GM21447 (cell line): ENCODE measurements at regions not wholly inside any gene's neighbourhood (a gene's known extent, or its start where the extent isn't known, plus 50 kb on each side); places are given as distances from the start of the nearest gene placed in this dataset.
"Not testable (repeated sequence)": the region's sequence is repeated elsewhere in the genome, so short reads cannot be mapped to it uniquely, and the experiment has no call there.

ENCODE experiments used
- ATAC-seq: cut with Tn5 transposase; IDR thresholded peaks from one replicate; pipeline ENCODE4 v1.9.1; 2021; ENCODE audit not compliant: unreplicated experiment

DNA sequence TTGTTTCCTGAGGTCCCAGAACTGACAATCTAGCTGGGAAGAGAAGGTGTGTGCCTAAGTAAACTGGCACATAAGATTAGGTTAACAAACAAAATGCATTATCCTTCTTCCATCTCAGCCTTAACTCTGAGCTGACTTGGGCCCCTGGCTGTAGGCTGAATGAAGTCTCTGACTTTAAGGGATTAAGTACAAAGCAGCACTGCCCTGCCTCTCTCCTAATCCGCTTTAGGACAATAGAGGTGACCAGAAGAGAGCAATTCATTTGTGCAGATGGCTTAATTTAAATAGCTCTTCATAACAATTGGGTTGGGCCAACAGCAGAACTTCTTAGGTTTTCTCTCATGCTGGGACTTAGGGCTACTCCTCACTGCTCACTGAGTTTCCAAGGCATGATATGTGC, 181.6 kb upstream of the SOX14 start:
- no peak for ATAC-seq

DNA sequence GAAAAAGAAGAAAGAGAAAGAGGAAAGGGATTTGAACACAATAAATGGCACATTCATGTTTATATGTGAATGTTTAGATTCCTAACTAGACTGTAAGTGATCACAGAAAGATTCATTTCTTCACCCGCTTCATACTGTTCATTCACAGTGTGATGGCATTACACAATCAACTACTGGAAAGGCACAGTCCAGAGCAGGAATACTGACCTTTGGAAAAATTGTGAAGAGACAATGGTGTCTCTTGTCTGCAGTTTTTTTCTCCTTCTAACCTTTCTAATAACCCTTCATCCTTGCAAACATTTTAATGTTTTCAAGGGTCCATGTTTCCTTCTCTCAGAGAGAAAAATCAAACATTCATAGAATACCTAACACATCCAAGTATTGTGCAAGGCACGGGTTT, 180.9 kb upstream of the SOX14 start:
- ATAC-seq, result no peak

DNA sequence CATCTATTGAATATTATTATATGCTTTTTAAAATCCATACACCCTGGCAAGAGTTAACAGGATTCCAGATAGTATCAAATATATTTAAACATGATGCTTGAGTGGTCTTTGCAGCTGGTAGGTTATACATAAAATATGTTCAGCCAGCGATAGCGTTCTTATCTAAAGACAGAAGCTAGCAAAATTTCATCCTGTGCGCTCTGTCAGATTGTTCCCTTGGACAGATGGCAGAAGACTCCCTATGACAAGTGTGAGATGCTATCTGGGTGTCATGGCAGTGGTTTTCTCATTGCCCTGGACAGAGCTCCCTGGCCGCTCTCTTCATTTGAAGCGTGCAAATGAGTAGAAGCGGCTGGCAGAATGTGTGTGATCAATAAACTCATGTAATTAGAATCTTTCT, 175.2 kb upstream of the SOX14 start:
- no peak for ATAC-seq

DNA sequence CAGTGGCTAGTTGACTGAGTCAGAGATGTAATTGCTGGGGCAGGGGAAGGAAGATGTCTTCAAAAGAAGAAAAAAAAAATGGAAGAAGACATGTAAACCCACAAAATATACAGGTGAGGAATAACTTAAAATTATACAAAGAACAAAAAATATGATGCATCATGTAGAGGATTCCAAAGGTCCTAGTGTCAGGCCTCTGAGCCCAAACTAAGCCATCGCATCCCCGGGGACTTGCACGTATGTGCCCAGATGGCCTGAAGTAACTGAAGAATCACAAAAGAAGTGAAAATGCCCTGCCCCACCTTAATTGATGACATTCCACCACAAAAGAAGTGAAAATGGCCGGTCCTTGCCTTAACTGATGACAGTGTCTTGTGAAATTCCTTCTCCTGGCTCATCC, 168.7 kb upstream of the SOX14 start:
- ATAC-seq, result not testable (repeated sequence)

DNA sequence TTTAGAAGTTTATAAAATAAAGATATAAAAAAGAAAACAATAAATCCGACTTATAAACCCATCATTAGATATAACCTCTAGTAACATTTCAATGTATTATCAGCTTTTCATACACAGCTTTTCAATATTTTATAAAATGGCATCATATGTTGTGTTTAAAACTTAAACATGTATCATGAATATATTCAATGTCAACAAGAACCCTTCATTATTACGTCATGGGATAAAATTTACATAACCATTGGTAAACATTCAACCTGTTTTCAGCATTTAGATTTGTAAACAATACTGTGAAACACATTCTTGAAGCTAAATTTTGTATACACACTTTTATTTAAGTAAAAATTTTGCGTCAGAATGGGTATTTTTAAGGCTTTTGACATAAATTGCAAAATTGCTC, 153.4 kb upstream of the SOX14 start:
- ATAC-seq, result no peak

DNA sequence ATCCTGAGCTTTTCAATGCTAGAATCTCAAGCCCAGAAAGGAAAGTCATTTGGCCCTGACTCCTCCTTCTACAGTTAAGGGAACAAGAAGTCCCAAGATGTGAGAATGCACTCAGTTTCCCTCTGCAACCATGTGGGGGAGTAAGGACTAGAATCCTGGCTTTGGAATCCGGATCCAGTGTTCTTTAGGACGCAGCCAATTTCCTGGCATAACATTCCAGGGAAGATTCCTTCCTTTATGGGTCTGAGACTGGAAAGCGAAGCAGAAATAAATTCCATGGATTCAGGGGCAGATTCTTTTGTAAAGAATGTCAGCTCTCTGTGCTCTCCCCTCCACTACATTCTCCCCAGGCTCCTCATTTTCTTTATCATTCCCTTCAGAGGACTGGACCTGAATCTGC, 151.8 kb upstream of the SOX14 start:
- ATAC-seq, result no peak

DNA sequence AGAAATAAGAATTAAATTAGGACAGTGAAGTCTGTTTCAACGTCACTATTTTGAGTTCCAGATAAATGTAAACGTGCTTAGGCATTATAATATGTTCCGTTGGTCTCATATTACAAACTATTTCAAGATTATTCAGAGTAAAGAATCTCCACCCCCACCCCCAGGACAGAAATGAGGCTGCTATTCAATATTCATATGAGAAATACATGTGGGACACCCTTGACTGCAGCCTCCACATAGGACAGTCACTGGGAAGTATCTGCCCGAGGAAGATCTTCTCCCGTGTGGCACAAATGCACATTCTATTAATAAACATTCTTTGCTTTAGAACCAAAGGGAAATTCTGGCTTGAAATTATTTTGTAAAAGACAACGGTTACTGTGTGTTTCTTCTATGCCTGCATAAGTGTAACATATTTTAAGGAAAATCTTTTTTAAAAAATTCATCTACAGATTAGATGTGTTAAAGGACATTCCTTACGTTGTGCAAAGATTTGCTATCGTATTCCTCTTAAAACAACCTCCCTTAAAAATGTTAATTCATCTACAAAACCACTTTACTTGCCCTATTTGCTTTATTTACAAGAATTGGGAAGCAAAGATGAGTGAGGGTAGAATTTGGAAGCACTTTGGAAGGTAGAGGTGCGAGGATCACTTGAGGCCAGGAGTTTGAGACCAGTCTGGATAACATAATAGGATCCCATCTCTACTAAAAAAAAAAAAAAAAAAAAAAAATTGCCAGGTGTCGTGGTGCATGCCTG, 148.3 kb upstream of the SOX14 start:
- no peak for ATAC-seq

DNA sequence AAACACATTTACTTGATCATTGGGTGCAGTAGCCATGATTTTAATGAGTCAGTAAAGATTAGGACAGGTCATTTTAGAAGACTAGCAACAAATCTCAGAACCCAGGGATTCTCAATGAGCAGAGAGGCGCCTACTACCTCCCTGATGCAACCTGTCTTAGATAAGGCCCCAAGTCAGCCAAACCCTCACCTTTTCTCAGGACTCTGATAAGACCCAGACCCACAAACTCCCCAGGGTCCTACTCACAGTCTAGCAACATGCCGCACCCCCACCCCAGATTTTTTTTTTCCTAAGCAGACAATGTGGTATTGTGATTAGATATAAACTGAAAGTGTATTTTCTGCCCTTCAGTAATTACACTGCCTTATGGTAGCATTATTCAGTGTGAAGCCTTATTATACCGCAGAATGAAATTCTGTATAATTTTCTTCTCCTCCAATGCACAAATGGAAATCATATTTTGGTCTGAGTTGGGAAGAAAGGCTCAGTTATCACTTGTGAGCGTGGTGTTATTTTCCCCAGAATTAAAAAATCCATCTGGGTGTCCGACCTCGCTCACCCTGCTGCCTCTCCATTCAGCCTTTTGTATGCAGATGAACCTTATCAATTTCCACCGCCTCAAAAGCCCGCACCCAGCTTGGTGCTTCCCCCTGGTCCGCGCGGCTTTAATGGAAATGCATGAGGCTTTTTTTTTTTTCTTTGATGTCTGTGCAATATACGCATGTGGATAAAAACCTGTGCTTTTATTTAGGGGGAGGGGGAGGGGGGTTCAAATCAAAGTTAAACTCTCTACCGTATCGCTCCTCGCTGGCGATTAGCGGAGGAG, 122.0 kb upstream of the SOX14 start:
- no peak for ATAC-seq

DNA sequence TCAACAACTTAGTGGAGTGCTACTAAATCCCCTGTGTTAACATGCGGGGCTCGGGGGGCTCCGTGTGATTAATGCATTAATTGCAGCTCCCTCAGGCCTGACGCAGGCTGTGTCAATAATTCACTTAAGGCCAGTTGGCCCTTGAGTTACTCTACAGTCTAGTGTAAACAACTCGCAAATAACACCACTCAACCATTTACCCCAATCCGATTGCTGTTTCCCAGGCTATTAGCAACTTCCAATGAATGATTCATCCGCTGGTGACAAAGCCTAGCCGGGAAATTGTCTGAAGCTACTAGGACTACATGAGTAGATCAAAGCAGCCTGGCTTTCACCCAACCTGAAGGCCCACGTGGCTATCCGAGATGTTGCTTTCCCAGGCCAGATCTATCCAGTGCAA, 121.3 kb upstream of the SOX14 start:
- no peak for ATAC-seq

DNA sequence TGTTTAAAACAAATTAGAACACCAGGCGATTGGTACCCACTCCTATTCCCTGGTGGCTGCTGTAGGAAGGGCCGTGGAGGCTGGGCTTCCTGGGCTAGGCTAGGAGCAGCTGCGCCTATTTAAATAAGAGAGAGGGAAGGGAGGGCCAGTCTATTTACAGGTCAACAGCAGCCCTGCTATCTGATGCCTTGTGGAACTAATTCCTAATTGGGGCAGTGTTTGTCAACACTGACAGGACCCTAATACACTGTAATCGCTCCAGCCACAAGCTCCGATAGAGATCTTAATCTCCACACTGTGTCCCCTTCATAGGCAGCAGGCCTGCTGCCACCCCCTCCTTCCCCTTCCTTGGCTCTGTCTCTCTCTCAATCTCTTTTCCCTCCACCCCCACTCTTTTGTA, 116.9 kb upstream of the SOX14 start:
- ATAC-seq, result no peak

DNA sequence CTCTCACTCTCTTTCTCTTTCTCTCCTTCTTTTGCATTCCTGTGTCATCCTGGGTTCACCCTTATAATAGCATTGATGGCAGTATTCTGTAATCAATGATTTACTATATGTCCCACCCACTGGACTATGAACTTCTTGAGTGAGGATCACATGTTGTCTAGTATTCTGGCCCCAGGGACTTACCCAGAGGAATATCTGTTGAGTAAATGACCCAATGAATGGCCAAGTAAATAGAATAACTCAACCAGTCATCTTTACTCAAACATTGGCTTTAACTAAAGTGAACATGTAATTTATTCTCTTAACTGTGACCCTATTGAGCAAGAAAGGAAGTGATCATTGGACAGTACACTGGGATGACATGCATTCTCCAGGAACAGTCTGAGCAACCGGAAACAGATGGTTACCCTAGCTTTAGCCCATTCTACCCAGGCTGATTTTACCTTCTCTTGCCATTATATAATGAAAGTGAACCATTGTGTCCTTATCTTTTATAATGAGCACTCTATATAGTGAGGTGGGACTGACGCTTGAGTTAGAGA, 94.5 kb upstream of the SOX14 start:
- no peak for ATAC-seq

DNA sequence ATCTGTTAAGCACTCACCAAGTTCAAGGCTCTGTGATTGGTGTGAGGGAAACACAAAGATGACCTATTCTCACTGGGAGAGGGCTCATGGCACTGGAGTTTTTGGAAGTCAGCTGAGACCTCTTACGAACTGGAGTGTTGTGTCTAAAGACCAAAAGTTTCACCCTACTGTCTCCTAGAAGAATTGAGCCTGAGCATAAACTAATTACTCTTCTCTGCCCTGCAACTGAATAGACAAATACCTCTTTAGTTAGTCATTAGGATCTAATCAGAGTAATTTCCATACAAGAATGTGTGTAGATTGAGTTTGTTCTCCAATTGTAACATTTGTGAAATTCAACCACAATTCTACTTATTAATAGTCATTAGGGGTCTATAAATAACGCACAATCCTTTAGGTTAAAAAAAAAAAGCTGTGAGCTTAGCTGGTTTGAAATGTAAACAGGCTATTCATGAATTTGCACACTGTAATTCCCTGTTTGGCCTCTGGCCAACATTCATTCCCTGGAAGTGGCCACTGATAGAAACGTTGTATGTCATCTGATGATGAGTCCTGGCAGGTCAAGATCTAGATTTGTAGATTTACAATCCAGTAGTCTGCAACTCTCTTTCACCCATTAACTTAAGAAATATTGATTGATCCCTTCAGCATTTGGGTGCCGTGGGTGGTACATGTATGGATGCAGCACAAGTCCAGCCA, 76.8 kb upstream of the SOX14 start:
- no peak for ATAC-seq

DNA sequence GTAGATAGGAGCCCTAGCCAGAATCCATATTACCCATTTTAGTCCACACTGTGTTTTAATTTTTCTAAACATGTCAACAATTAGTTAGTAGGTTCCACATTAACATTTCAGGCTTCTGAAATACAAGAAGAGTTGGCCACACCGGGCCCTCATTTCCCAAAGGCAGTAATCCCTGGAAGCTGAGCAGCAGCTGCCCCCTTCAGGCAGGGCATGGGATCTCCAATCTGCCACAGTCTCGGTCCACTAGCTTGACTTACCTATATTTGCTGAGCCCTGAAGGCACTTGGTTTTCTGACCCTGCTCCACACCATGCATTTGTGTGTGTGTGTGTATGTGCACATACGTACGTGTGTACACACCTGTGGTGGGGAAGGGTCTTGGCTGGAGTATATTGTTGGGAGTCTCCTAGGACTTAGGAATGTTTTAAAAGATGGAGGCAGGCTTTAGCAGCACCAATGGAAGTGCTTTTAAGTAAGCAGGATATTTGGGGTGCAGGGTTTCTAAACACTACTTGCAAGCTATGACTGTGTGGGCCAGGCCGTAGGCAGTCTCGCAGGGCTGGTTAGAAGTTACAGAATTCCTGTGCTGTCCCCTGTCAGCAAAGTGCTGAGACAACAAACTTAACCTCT, 71.2 kb upstream of the SOX14 start:
- ATAC-seq, result no peak

DNA sequence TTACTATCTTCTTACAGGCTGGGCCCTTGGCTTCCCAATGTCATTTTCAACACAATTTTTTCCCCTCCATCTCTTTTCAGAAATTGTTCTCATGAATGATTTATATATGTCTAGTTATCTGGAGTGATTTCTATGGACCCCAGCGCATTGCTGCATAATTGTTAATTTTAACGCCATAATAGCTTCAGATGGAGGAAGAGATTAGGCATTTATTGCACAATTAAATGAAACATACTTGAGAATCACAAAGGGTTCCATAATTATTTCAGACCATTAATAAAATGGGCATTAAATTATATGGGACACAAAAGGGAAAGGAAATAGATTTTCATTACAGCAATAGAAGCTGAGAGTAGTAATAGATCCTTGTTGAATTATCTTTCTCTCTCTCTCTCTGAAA, 70.3 kb upstream of the SOX14 start:
- no peak for ATAC-seq

DNA sequence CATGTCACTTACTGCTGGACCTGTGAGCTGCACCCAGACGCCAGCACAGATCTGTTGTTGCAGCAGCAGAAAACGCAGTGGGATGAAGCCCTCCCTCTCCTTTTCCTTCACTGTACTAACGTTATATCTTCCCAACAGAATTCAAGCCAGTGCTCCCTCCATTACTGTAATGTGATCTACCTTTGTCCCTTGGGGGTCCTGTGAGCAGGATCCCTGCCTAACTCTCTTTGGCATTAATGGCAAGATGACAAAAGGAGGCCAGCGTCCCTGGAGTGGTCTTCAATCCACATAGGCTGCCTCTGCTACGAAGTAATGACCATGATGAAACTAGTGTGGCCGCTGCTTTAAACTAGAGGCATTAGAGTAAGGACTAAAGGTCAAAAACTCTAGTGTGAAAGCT, 69.3 kb upstream of the SOX14 start:
- no peak for ATAC-seq

DNA sequence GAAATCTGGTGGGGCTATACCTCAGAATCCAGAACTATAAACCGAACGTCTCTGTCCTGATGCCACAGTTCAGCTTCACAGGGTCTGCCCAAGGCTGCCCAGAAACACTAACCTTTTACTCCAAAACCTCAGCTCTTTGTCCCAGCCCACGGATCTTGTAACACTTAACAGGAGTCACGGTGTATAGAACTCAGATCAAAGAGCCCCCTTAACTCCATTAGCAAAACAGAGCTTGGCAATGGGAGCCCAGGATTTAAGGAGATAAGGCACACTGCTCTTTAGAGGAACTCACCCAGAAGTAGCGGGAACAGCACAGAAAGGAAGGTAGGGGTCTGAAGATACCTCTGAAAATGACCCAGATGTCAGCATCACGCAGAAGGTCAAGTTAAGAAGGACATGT, 68.8 kb upstream of the SOX14 start:
- ATAC-seq, result no peak

DNA sequence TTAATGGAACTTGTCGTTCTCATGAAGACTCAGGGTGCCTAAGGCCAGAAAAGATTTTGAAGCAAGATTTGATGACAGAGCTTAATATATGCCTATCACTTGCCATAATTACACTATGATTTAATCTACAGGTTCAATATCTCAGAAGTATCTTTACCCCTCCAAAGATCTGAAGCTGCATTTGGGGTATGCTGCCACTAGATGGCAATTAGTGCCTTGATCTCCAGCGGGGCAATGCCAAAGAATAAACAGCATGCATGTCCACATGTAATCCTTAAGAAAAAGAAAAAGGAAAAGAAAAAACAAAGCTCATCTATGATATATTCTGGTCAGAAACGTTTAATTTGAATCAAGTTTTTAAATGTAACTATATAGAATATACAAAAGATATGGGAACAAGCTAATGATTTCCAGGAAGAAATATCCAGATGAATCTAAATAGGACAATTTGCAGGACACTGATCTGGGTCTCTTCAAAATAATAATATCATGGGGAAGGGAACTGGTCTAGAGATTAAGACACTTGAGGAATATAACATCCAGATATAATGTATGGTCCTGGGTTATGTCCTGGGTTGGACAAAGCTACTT, 55.0 kb upstream of the SOX14 start:
- ATAC-seq, result no peak

DNA sequence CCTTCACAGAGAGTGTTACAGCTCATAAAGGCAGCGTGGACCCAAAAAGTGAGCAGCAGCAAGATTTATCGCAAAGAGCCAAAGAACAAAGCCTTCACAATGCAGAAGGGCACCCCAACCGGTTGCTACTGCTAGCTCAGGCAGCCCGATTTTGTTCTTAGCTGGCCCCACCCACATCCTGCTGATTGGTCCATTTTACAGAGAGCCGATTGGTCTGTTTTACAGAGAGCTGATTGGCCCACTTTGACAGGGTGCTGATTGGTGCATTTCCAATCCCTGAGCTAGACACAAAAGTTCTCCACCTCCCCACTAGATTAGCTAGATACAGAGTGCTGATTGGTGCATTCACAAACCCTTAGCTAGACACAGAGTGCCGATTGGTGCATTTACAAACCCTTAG, 50.1 kb upstream of the SOX14 start:
- not testable (repeated sequence) for ATAC-seq
